ENCODE measurements at regions not wholly inside any gene's neighbourhood (a gene's known extent, or its start where the extent isn't known, plus 50 kb on each side); places are given as distances from the start of the nearest gene placed in this dataset.

- TF ChIP-seq, protein P1, sequence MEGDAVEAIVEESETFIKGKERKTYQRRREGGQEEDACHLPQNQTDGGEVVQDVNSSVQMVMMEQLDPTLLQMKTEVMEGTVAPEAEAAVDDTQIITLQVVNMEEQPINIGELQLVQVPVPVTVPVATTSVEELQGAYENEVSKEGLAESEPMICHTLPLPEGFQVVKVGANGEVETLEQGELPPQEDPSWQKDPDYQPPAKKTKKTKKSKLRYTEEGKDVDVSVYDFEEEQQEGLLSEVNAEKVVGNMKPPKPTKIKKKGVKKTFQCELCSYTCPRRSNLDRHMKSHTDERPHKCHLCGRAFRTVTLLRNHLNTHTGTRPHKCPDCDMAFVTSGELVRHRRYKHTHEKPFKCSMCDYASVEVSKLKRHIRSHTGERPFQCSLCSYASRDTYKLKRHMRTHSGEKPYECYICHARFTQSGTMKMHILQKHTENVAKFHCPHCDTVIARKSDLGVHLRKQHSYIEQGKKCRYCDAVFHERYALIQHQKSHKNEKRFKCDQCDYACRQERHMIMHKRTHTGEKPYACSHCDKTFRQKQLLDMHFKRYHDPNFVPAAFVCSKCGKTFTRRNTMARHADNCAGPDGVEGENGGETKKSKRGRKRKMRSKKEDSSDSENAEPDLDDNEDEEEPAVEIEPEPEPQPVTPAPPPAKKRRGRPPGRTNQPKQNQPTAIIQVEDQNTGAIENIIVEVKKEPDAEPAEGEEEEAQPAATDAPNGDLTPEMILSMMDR (IDR thresholded peaks at IDR 0.05) = no peak
- TF ChIP-seq POLR2A (IDR thresholded peaks at IDR 0.05) = no peak
Measured at GRCh38 chr15:36175741-36176291, 403.6 kb upstream of the CDIN1 start.
